GM21528 (cell line): ENCODE measurements at regions not wholly inside any gene's neighbourhood (a gene's known extent, or its start where the extent isn't known, plus 50 kb on each side); places are given as distances from the start of the nearest gene placed in this dataset.

ENCODE experiments used
- ATAC-seq: cut with Tn5 transposase; IDR thresholded peaks from one replicate; pipeline ENCODE4 v1.9.1; 2021; ENCODE audit warnings: mild to moderate bottlenecking, moderate library complexity; ENCODE audit not compliant: unreplicated experiment, low FRiP score

GRCh38 chr6:66814156-66814555, 1107.1 kb upstream of the EYS start:
- no peak for ATAC-seq

DNA sequence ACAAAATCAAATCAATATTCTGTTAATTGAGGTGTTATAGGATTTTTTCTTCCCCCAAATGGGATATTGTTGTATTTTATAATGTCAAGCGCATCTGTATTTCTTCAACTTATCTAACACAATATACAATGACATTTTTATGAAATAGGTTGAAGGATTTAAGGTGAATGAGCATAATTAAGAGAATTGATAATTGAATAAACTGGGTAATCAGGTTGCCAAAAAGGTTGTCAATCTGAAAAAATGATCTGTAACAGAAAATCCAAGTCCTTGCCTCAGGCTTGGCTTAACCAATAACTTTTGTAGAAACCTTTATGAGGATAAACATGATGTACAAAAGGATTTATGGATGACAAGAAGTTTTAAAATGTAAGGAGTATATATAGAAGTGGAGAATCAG, 1101.7 kb upstream of the EYS start:
- no peak for ATAC-seq

DNA sequence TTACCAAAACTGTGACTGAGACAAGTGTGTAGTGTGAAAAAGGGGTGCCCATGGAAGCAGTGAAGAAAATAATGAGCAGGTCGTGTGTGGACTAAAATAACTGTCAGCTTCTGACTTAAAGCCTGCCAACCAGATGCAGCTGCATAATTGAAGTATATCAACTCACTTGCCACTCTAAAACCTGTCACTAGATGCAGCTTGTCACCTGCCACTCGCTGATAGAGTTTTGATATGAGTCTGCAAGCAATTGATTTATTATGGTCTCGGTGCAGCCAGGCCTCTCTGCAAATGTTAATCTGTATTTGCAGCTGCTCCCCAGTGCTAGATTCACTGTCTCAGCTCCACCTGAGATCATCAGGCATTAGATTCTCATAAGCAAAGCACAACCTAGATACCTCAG, 1090.0 kb upstream of the EYS start:
- ATAC-seq = no peak

GRCh38 chr6:66788579-66788978, 1081.6 kb upstream of the EYS start:
- ATAC-seq = no peak

DNA sequence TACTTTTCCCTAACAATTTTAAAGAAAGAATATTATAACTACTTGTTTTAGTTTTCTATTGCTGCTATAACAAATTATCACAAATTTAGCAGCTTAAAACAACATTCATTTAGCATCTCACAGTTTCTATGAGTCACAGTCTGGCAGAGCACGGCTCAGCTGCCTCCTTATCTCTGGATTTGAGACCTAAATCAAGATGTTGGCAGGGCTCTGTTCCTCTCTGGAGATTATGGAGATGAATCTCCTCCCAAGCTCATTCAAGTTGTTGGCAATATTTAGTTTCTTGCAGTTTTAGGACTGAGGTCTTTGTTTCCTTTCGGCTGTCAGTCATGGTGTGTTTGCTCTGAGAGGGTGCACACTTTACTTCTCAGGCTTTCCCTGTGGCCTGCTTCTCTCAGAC, 1065.8 kb upstream of the EYS start:
- ATAC-seq = no peak

GRCh38 chr6:66771626-66772025, 1064.6 kb upstream of the EYS start:
- ATAC-seq = no peak

- ATAC-seq = no peak
Observed at GRCh38 chr6:66751630-66752029, 1044.6 kb upstream of the EYS start.

DNA sequence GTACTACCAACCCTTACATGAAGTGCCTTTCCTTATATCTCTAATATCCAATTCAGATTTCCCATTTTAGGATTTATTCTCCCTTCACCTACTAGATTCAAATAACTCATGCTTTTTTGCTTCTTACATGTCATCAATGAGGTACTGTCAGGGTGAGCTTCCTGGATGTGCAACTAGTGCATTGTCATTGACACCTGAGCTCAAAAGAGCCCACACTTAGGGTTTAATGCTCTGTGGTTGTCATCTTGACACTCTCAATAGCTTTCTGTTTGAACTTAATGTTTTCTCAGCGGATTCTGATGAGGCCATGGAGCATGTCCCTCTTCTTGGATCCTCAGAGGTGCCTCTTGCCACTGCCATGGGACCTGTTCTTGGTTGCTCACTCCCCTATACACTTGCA, 1033.3 kb upstream of the EYS start:
- ATAC-seq = no peak

- ATAC-seq = no peak
Observed at GRCh38 chr6:66735106-66735890, 1028.3 kb upstream of the EYS start.

DNA sequence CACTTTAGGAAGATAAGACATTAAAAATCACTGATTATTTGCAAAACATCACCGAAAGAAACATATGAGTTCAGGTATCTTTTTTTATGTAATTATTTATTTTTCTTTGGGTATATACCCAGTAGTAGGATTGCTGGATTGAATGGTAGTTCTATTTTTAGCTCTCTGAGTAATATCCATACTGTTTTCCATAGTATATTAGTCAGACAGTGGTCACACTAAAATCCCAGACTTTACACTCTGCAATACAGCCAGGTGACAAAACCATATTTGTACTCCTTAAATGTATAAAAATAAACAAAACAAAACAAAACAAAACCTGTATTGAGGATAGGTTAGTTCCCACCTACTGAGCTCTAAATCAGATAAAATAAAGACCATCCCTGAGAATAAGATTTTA, 1024.3 kb upstream of the EYS start:
- ATAC-seq = no peak

DNA sequence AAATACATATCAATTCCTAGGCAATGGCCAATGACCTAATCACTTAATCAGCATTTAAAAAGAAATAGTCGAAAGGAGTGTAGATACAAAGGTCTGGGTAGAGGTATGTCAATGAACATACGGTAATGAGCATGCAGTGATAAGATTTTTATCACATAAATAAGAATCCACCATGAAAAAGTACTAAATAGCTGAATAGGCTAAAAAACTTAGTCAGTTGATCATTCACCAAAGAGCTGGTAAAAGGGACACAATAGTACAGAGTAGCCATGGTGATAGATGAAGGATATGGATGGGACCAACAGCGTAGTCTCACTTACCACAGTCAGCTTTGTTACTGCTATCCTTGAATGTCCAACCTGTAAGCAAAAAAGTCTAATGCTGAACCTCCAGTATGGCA, 1018.6 kb upstream of the EYS start:
- ATAC-seq = no peak

DNA sequence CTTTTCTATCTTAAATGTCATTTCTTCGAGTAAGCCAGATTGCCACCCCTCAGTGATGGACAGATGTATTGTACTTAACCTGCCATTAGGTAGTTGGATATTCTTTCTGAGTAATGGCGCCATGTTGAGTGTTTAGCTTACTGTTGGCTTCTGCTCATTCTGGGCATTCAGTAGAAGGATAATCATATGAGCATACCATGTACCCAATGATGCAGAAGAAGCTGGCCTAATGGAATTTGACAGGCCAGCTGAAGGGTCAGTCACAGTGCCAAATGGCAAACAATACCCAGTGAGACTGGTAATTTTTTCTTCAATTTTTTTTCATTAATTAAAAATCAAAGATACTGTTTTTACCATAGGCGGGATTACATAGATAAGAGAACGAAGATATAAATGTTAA, 1010.8 kb upstream of the EYS start:
- ATAC-seq = no peak

DNA sequence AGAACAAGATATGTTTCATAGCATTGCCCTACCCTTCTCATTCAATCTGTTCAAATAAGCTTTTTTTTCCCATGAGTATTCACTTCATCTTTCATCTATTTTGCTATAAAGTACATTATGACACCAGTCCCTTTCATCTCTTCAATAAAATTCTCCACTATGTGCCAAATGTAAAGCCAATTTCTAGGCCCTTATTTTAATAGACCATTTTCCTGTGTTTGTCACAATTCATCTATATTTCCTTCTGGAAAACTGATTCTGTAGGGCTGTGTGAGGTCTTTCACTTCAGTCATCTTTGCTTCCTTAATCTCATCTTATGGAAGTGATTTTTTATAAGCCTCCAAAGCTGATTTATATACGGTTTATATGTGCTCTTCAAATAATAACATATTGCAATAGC, 992.4 kb upstream of the EYS start:
- no peak for ATAC-seq

- no peak for ATAC-seq
Observed at GRCh38 chr6:66689608-66690007, 982.6 kb upstream of the EYS start.

- no peak for ATAC-seq
Observed at GRCh38 chr6:66687611-66688140, 980.6 kb upstream of the EYS start.

GRCh38 chr6:66675906-66676305, 968.9 kb upstream of the EYS start:
- no peak for ATAC-seq

DNA sequence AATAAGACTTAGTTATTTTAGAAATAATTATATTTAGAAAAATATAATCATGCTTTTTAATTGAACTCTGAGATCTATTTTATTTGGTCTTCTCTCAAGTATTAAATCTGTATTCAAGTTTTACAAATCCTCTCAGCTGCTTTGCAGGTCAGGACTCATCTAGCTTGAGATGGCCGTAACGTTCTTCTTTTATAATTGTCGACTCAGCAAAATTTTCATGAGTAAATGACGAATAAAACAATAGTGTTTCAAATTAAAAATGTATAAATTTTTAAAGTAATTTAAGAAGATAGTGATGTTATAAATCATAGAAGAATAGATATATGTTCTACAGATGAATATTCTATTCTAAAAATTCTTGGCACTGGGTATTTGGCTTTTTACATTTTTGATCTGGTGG, 957.1 kb upstream of the EYS start:
- ATAC-seq = no peak

GRCh38 chr6:66662721-66663507, 955.9 kb upstream of the EYS start:
- ATAC-seq = no peak

GRCh38 chr6:66662196-66662595, 955.2 kb upstream of the EYS start:
- ATAC-seq = no peak

- no peak for ATAC-seq
Observed at GRCh38 chr6:66655420-66655819, 948.4 kb upstream of the EYS start.

GRCh38 chr6:66638518-66638917, 931.5 kb upstream of the EYS start:
- ATAC-seq = no peak

GRCh38 chr6:66638099-66638498, 931.1 kb upstream of the EYS start:
- ATAC-seq = no peak
